ENCODE measurements at regions not wholly inside any gene's neighbourhood (a gene's known extent, or its start where the extent isn't known, plus 50 kb on each side); places are given as distances from the start of the nearest gene placed in this dataset.
A peak's percentile ranks its signal among the peaks of the same experiment; 100 is the strongest.

- DNase-seq (ENCODE audit: low read depth), result no peak
Measured at GRCh38 chr6:2502998-2503674, 247.6 kb downstream of the MYLK4 start.

- DNase-seq (ENCODE audit: low read depth), result no peak
Measured at GRCh38 chr6:2502096-2502997, 248.4 kb downstream of the MYLK4 start.

- DNase-seq (ENCODE audit: low read depth), result no peak
Measured at GRCh38 chr6:2497922-2498623, 252.6 kb downstream of the MYLK4 start.

- no peak for DNase-seq (ENCODE audit: low read depth)
Measured at GRCh38 chr6:2496291-2496690, 250.9 kb upstream of the GMDS start.

GRCh38 chr6:2492686-2493523 is 247.5 kb upstream of the GMDS start:
- DNase-seq (ENCODE audit: low read depth), result no peak

- DNase-seq (ENCODE audit: low read depth), result no peak
Measured at GRCh38 chr6:2491137-2491536, 245.7 kb upstream of the GMDS start.

GRCh38 chr6:2488578-2488977 is 243.2 kb upstream of the GMDS start:
- DNase-seq (ENCODE audit: low read depth), result no peak

- no peak for DNase-seq (ENCODE audit: low read depth)
Measured at GRCh38 chr6:2485116-2485515, 239.7 kb upstream of the GMDS start.

GRCh38 chr6:2482773-2483172 is 237.4 kb upstream of the GMDS start:
- no peak for DNase-seq (ENCODE audit: low read depth)

GRCh38 chr6:2481307-2481706 is 235.9 kb upstream of the GMDS start:
- DNase-seq (ENCODE audit: low read depth), result no peak

- DNase-seq (ENCODE audit: low read depth), result no peak
Measured at GRCh38 chr6:2480267-2480966, 235.0 kb upstream of the GMDS start.

- DNase-seq (ENCODE audit: low read depth), result peak; percentile 31
Measured at GRCh38 chr6:2478200-2478599, 232.8 kb upstream of the GMDS start.

- peak; percentile 17 for DNase-seq (ENCODE audit: low read depth)
Measured at GRCh38 chr6:2477666-2478065, 232.3 kb upstream of the GMDS start.

GRCh38 chr6:2477250-2477649 is 231.8 kb upstream of the GMDS start:
- DNase-seq (ENCODE audit: low read depth), result peak; percentile 11

GRCh38 chr6:2476376-2476775 is 231.0 kb upstream of the GMDS start:
- no peak for DNase-seq (ENCODE audit: low read depth)

GRCh38 chr6:2471472-2471871 is 226.1 kb upstream of the GMDS start:
- DNase-seq (ENCODE audit: low read depth), result no peak

GRCh38 chr6:2469428-2469827 is 224.0 kb upstream of the GMDS start:
- DNase-seq (ENCODE audit: low read depth), result no peak

GRCh38 chr6:2468601-2468955 is 223.2 kb upstream of the GMDS start:
- no peak for DNase-seq (ENCODE audit: low read depth)

- DNase-seq (ENCODE audit: low read depth), result no peak
Measured at GRCh38 chr6:2467929-2468600, 222.7 kb upstream of the GMDS start.

GRCh38 chr6:2465336-2465735 is 219.9 kb upstream of the GMDS start:
- no peak for DNase-seq (ENCODE audit: low read depth)

GRCh38 chr6:2464641-2465040 is 219.2 kb upstream of the GMDS start:
- DNase-seq (ENCODE audit: low read depth), result no peak
